ENCODE measurements at regions not wholly inside any gene's neighbourhood (a gene's known extent, or its start where the extent isn't known, plus 50 kb on each side); places are given as distances from the start of the nearest gene placed in this dataset.

- TF ChIP-seq ELF2 (CRISPR knock-in tag; IDR thresholded peaks at IDR 0.05), result no peak
- TF ChIP-seq ZNF830 (CRISPR knock-in tag; IDR thresholded peaks at IDR 0.05), result no peak
- no peak for TF ChIP-seq NFIC (IDR thresholded peaks at IDR 0.05)
- no peak for TF ChIP-seq CTCF (IDR thresholded peaks at IDR 0.05 in 2 of 3, conservative IDR thresholded peaks at IDR 0.05 in 1 of 3; ENCODE audit: insufficient read depth in 2 of 3, low read depth in 1 of 3, low read length in 3 of 3)
- TF ChIP-seq, protein P1, sequence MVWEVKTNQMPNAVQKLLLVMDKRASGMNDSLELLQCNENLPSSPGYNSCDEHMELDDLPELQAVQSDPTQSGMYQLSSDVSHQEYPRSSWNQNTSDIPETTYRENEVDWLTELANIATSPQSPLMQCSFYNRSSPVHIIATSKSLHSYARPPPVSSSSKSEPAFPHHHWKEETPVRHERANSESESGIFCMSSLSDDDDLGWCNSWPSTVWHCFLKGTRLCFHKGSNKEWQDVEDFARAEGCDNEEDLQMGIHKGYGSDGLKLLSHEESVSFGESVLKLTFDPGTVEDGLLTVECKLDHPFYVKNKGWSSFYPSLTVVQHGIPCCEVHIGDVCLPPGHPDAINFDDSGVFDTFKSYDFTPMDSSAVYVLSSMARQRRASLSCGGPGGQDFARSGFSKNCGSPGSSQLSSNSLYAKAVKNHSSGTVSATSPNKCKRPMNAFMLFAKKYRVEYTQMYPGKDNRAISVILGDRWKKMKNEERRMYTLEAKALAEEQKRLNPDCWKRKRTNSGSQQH (CRISPR knock-in tag; IDR thresholded peaks at IDR 0.05), result no peak
- no peak for TF ChIP-seq ZNF280B (CRISPR knock-in tag; IDR thresholded peaks at IDR 0.05)
- no peak for TF ChIP-seq CBX2 (IDR thresholded peaks at IDR 0.05; ENCODE audit: insufficient read depth, low read length, poor library complexity, severe bottlenecking)
- TF ChIP-seq GABPA (tag; conservative IDR thresholded peaks at IDR 0.05; ENCODE audit: low read depth), result no peak
- TF ChIP-seq CBX5 (IDR thresholded peaks at IDR 0.05; ENCODE audit: borderline replicate concordance, low read depth), result no peak
Measured at GRCh38 chr3:130596484-130596883, 79.5 kb downstream of the COL6A6 start.
